Esophagus squamous epithelium (tissue), 5 donors: ENCODE measurements at regions not wholly inside any gene's neighbourhood (a gene's known extent, or its start where the extent isn't known, plus 50 kb on each side); places are given as distances from the start of the nearest gene placed in this dataset.

Source experiments
- DNase-seq: peaks from one replicate; lab custom pipeline; 2025; lab: John Stamatoyannopoulos, UW
- H3K27ac ChIP-seq, 4 donors: fragments of 200-600 bp; sonication (generic); one replicate each; pipeline ENCODE4 v1.5.1; 2016 to 2019; ENCODE audit warnings: mild to moderate bottlenecking in 1 of 4
- H3K27me3 ChIP-seq, 4 donors: fragments of 200-600 bp; sonication (generic); 1 replicate in 3 of 4; 2 replicates in 1 of 4; pipeline versions ENCODE4 v1.5.1 to v1.6.0; 2017 to 2021; ENCODE audit warnings: antibody characterized with exemption in 1 of 4
- H3K36me3 ChIP-seq, 3 donors: fragments of 200-600 bp; sonication (generic); one replicate each; pipeline ENCODE4 v1.5.1; 2016 to 2019
- H3K4me1 ChIP-seq, 3 donors: fragments of 200-600 bp; sonication (generic); one replicate each; pipeline ENCODE4 v1.5.1; 2017 to 2019
- H3K4me3 ChIP-seq, 4 donors: fragments of 200-600 bp; sonication (generic); 1 replicate in 3 of 4; 2 replicates in 1 of 4; pipeline ENCODE4 v1.5.1; 2016 to 2019; ENCODE audit warnings: mild to moderate bottlenecking in 2 of 4, moderate library complexity in 1 of 4
- H3K9me3 ChIP-seq, 3 donors: fragments of 200-600 bp; sonication (generic); one replicate each; pipeline ENCODE4 v1.5.1; 2016 to 2019
- POLR2A ChIP-seq, 4 donors: fragments of 450-650 bp; IDR thresholded peaks; one replicate each; pipeline ENCODE4 v1.6.1; 2017; ENCODE audit warnings: antibody characterized with exemption in 4 of 4, mild to moderate bottlenecking in 4 of 4, moderate library complexity in 3 of 4
- WGBS, 2 donors: methylation state at CpG; one replicate each; pipeline ENCODE4 v1.1.5; 2018; 5-methylcytosine and 5-hydroxymethylcytosine counted together
- intact Hi-C: fragments of 100-400 bp; cut with DNase I; formaldehyde crosslinking; loops from one replicate; pipeline ENCODE4 v1.15.0; 2022
- TF ChIP-seq, protein P1 (sequence below), 6 experiments: fragments of 450-650 bp in 4 of 6; fragments of 200-600 bp in 2 of 6; sonication (generic) in 2 of 6; IDR thresholded peaks; one replicate each; pipeline ENCODE4 v1.5.1; 2016 to 2019; ENCODE audit warnings: antibody characterized with exemption in 6 of 6, mild to moderate bottlenecking in 4 of 6, moderate library complexity in 4 of 6
- donor health status: DM: yes; HTN: yes; CAD: no.

DNA sequence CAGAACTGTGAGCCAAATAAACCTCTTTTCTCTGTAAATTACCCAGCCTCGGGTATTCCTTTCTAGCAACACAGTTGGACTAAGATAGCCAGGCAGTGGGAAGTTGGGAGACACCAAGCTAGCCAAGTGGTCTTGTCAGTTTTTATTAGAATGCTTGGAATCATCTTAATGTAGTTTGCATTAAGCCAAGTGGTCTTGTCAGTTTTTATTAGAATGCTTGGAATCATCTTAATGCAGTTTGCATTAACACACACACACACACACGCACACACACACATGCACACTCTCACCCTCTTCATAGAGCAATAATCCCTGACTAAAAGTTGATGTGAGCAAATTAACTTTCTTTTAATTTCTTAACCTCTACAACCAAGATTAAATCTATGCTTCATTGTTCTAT is 151.5 kb downstream of the VAPA start:
- Histone ChIP-seq H3K27ac (no peak overlapping the region), H3K36me3 (no peaks in the 10 kb centered on the region), H3K27me3 (no peaks in the 10 kb centered on the region), H3K9me3 (no peaks in the 10 kb centered on the region), H3K4me1 (peaks cover 0 to 35% (median 16%) of the 10 kb centered on the region in 3 donors), H3K4me3 (no peak overlapping the region)
- DNase-seq: no peak
- intact Hi-C loops: no loop called here
- TF ChIP-seq POLR2A (IDR thresholded peaks at IDR 0.05): no peak
- TF ChIP-seq, protein P1, sequence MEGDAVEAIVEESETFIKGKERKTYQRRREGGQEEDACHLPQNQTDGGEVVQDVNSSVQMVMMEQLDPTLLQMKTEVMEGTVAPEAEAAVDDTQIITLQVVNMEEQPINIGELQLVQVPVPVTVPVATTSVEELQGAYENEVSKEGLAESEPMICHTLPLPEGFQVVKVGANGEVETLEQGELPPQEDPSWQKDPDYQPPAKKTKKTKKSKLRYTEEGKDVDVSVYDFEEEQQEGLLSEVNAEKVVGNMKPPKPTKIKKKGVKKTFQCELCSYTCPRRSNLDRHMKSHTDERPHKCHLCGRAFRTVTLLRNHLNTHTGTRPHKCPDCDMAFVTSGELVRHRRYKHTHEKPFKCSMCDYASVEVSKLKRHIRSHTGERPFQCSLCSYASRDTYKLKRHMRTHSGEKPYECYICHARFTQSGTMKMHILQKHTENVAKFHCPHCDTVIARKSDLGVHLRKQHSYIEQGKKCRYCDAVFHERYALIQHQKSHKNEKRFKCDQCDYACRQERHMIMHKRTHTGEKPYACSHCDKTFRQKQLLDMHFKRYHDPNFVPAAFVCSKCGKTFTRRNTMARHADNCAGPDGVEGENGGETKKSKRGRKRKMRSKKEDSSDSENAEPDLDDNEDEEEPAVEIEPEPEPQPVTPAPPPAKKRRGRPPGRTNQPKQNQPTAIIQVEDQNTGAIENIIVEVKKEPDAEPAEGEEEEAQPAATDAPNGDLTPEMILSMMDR (IDR thresholded peaks at IDR 0.05): no peak
- WGBS, 2 donors: 97% methylated on average over 2 of the region's 2 CpGs

DNA sequence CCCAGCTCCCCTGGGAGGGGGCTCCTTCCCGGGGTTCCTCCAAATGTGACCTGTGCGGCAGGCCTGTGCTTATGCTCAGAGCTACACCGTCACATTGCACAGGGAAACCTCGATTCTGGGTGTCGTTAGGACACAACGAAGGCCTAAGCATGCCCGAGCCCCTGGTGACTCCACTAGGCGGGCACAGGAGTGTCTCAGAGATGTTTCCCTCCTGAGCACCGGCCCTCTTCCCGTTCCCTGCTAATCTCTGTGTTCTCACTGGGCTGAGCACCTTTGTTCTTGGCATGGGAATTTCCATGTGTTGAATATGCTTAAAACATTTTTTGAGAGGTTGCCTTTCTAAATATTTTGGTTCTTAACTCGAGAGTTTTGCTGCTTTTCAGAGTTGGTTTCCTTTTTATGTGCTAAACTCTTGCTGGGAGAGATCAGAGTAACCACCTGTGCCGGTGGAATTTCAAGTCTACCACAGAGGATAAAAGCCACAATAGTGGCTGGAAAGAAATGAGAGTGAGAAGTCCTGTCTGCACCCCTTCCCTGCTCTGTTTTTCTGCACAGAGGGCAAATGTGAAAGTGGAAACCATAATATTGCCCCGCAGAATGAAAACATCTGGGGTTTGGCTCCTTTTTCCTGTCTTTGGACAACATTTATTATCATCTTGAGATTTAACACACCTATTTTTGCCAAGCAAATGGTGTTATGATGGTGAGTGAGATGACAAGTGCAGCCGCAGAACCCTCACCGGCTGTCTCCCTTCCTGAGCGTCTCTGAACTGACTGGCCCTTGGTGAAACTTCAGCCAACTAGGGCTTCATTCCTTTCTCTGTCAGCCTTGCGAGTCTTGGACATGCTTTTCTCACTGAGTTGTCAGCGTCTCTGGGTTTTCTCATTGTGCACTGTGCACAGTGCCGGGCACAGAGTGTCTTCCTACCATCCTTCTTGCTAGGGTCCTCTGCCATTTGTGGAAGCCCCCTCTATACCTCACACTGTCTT is 154.1 kb downstream of the VAPA start:
- 72 to 80% methylated on average over 13 to 17 of the region's 19 CpGs for WGBS, 2 donors
- TF ChIP-seq, protein P1 (IDR thresholded peaks at IDR 0.05): no peak
- TF ChIP-seq POLR2A (IDR thresholded peaks at IDR 0.05): no peak
- H3K27me3 ChIP-seq: no peaks in the 10 kb centered on the region
- no peak for DNase-seq
- no peak overlapping the region for H3K4me3 ChIP-seq
- no peak overlapping the region for H3K27ac ChIP-seq
- peaks cover 0 to 21% (median 0%) of the 10 kb centered on the region in 3 donors for H3K4me1 ChIP-seq
- no peaks in the 10 kb centered on the region for H3K36me3 ChIP-seq
- intact Hi-C loops: no loop called here
- H3K9me3 ChIP-seq: no peaks in the 10 kb centered on the region

DNA sequence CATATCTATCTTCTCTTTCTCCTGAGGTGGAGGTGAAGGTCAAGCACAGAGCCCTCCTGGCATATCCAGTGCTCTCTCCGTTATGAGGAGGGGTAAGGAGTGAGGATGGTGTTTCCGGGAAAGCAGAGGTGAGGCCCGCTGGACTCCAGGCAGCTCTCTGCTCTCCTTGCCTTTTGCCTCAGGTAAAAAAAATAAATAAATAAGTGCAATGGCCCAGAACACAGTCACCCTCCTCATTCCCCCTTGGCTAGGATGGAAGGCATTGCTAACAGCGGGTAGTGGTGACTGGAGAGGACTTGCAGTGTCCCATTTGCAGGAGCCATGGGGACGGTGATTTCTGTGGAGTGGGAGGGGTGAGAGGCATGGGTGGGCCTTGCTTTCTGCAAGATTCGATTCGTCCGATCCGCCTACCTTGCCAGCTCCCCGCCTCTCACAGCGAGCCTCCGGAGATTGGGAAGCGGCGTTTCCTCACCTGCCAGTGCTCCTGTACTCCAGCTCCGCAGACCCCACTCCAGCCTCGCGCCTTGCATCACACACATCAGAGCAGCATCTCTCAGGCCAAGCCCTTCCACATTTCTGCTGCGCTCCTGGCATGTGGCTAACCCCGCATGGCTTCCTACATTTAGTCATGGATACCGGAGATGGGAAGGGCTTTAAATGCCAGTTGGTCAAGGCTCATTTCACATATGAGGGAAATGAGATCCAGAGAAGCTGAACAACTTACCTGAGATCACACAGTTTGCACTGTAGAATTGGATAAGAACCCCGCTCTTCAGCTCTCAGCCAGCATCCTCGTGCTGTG is 155.2 kb downstream of the VAPA start:
- intact Hi-C loops: no loop called here
- Histone ChIP-seq H3K4me3 (no peak overlapping the region), H3K36me3 (no peaks in the 10 kb centered on the region), H3K27ac (no peak overlapping the region), H3K9me3 (no peaks in the 10 kb centered on the region), H3K27me3 (no peaks in the 10 kb centered on the region), H3K4me1 (peaks cover 0 to 29% (median 0%) of the 10 kb centered on the region in 3 donors)
- no peak for DNase-seq
- no peak for TF ChIP-seq POLR2A (IDR thresholded peaks at IDR 0.05)
- TF ChIP-seq, protein P1 (IDR thresholded peaks at IDR 0.05): no peak
- 95 to 96% methylated on average over 18 to 22 of the region's 22 CpGs for WGBS, 2 donors

DNA sequence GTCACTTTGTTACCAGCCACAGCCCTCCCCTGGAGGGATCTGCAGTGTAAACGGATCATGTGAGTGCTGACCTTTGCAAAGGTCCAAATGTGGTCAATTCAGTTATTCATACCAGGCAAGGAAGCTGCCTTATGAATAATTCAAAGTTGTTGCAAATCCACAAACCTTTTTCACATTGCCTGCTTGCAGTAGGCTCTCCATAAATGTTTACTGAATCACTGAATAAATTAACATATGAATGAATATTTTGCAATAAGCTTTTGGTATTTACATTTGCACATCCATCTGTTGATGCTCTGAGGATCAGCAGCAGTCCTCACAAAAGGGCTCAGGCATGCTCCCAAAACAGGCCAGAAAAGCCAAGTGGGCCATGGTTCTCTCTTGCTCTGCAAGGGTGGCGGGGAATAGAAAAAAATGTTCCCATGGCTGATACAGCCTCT is 156.8 kb downstream of the VAPA start:
- H3K4me3 ChIP-seq: no peak overlapping the region
- no peaks in the 10 kb centered on the region for H3K9me3 ChIP-seq
- peaks cover 0 to 38% (median 0%) of the 10 kb centered on the region in 3 donors for H3K4me1 ChIP-seq
- intact Hi-C loops: no loop called here
- H3K36me3 ChIP-seq: no peaks in the 10 kb centered on the region
- TF ChIP-seq, protein P1 (IDR thresholded peaks at IDR 0.05): no peak
- no peak for TF ChIP-seq POLR2A (IDR thresholded peaks at IDR 0.05)
- H3K27ac ChIP-seq: no peak overlapping the region
- 56 to 80% methylated on average over 2 of the region's 2 CpGs for WGBS, 2 donors
- no peak for DNase-seq
- H3K27me3 ChIP-seq: no peaks in the 10 kb centered on the region
